GM12891 (cell line): ENCODE measurements at regions not wholly inside any gene's neighbourhood (a gene's known extent, or its start where the extent isn't known, plus 50 kb on each side); places are given as distances from the start of the nearest gene placed in this dataset.

Experiments used
- POLR2A ChIP-seq: IDR thresholded peaks from 2 replicates; pipeline ENCODE4 v1.6.1; 2011; ENCODE audit warnings: low read depth, low read length, control low read depth
- POLR2AphosphoS5 ChIP-seq: IDR thresholded peaks from 2 replicates; pipeline ENCODE4 v1.6.1; 2011; ENCODE audit warnings: low read depth, low read length, control low read depth

GRCh38 chr2:150677551-150677950 lies 190.1 kb upstream of the RND3 start:
- TF ChIP-seq POLR2AphosphoS5 (no peak), POLR2A (no peak)
